ENCODE measurements at regions not wholly inside any gene's neighbourhood (a gene's known extent, or its start where the extent isn't known, plus 50 kb on each side); places are given as distances from the start of the nearest gene placed in this dataset.

GRCh38 chr1:244326757-244327156 lies 125.0 kb downstream of the ADSS2 start:
- no peaks in the 10 kb centered on the region for H3K36me3 ChIP-seq (ENCODE audit: control insufficient read depth in 4 of 4, insufficient read depth in 4 of 4, low read length in 4 of 4)
- DNase-seq = no peak
- ATAC-seq (ENCODE audit: insufficient read depth, low FRiP score) = no peak
- H3K9ac ChIP-seq (ENCODE audit: insufficient read depth in 1 of 2, low read length in 2 of 2) = no peak overlapping the region
- TF ChIP-seq, protein P1, sequence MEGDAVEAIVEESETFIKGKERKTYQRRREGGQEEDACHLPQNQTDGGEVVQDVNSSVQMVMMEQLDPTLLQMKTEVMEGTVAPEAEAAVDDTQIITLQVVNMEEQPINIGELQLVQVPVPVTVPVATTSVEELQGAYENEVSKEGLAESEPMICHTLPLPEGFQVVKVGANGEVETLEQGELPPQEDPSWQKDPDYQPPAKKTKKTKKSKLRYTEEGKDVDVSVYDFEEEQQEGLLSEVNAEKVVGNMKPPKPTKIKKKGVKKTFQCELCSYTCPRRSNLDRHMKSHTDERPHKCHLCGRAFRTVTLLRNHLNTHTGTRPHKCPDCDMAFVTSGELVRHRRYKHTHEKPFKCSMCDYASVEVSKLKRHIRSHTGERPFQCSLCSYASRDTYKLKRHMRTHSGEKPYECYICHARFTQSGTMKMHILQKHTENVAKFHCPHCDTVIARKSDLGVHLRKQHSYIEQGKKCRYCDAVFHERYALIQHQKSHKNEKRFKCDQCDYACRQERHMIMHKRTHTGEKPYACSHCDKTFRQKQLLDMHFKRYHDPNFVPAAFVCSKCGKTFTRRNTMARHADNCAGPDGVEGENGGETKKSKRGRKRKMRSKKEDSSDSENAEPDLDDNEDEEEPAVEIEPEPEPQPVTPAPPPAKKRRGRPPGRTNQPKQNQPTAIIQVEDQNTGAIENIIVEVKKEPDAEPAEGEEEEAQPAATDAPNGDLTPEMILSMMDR (IDR thresholded peaks at IDR 0.05; ENCODE audit: control extremely low read depth, extremely low read depth) = no peak
- WGBS, 2 donors = 69 to 81% methylated on average over 2 of the region's 2 CpGs
- H3K4me3 ChIP-seq = no peak overlapping the region
- peaks cover 0 to 12% (median 6%) of the 10 kb centered on the region in 5 donors for H3K4me1 ChIP-seq (ENCODE audit: control insufficient read depth in 5 of 5, insufficient read depth in 5 of 5, low read length in 5 of 5)
- H3K27ac ChIP-seq (ENCODE audit: low read depth in 1 of 2, low read length in 1 of 2) = no peak overlapping the region
- H3K27me3 ChIP-seq (ENCODE audit: control insufficient read depth in 3 of 3, insufficient read depth in 3 of 3, low read length in 2 of 3) = no peaks in the 10 kb centered on the region
- no peaks in the 10 kb centered on the region for H3K9me3 ChIP-seq (ENCODE audit: control insufficient read depth in 4 of 4, insufficient read depth in 3 of 4, low read length in 3 of 4)

DNA sequence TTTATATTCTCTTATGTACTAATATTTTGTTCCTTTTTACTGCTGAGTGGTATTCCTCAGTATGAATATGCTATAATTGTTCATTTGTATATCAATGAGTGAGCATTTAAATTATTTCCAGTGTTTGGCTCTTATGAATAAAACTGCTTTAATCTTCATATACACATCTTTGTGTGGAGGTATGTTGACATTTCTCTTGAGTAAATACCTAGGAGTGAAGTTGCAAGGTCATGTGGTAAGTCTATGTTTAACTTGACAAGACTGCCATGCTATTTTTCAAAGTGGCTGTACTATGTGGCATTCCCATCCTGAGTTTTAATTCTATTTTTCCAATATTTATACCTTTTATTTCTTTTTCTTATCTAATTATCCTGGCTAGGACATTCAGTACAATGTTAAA lies 124.2 kb downstream of the ADSS2 start:
- TF ChIP-seq, protein P1 (IDR thresholded peaks at IDR 0.05; ENCODE audit: control extremely low read depth, extremely low read depth) = no peak
- ATAC-seq (ENCODE audit: insufficient read depth, low FRiP score) (no peak), DNase-seq (no peak)
- H3K27ac ChIP-seq (ENCODE audit: low read depth in 1 of 2, low read length in 1 of 2) = no peak overlapping the region
- no peak overlapping the region for H3K4me3 ChIP-seq
- H3K9me3 ChIP-seq (ENCODE audit: control insufficient read depth in 4 of 4, insufficient read depth in 3 of 4, low read length in 3 of 4) = no peaks in the 10 kb centered on the region
- H3K4me1 ChIP-seq (ENCODE audit: control insufficient read depth in 5 of 5, insufficient read depth in 5 of 5, low read length in 5 of 5) = peaks cover 0 to 8% (median 4%) of the 10 kb centered on the region in 5 donors
- no peak overlapping the region for H3K9ac ChIP-seq (ENCODE audit: insufficient read depth in 1 of 2, low read length in 2 of 2)
- no peaks in the 10 kb centered on the region for H3K27me3 ChIP-seq (ENCODE audit: control insufficient read depth in 3 of 3, insufficient read depth in 3 of 3, low read length in 2 of 3)
- no peaks in the 10 kb centered on the region for H3K36me3 ChIP-seq (ENCODE audit: control insufficient read depth in 4 of 4, insufficient read depth in 4 of 4, low read length in 4 of 4)

- Histone ChIP-seq H3K27ac (ENCODE audit: low read depth in 1 of 2, low read length in 1 of 2) (no peak overlapping the region), H3K4me1 (ENCODE audit: control insufficient read depth in 5 of 5, insufficient read depth in 5 of 5, low read length in 5 of 5) (peaks cover 0 to 3% (median 0%) of the 10 kb centered on the region in 5 donors), H3K9me3 (ENCODE audit: control insufficient read depth in 4 of 4, insufficient read depth in 3 of 4, low read length in 3 of 4) (no peaks in the 10 kb centered on the region), H3K36me3 (ENCODE audit: control insufficient read depth in 4 of 4, insufficient read depth in 4 of 4, low read length in 4 of 4) (no peaks in the 10 kb centered on the region), H3K4me3 (no peak overlapping the region), H3K27me3 (ENCODE audit: control insufficient read depth in 3 of 3, insufficient read depth in 3 of 3, low read length in 2 of 3) (no peaks in the 10 kb centered on the region), H3K9ac (ENCODE audit: insufficient read depth in 1 of 2, low read length in 2 of 2) (no peak overlapping the region)
- TF ChIP-seq, protein P1 (IDR thresholded peaks at IDR 0.05; ENCODE audit: control extremely low read depth, extremely low read depth) = no peak
- DNase-seq (no peak), ATAC-seq (ENCODE audit: insufficient read depth, low FRiP score) (no peak)
Measured at GRCh38 chr1:244328476-244328875, 123.2 kb downstream of the ADSS2 start.

DNA sequence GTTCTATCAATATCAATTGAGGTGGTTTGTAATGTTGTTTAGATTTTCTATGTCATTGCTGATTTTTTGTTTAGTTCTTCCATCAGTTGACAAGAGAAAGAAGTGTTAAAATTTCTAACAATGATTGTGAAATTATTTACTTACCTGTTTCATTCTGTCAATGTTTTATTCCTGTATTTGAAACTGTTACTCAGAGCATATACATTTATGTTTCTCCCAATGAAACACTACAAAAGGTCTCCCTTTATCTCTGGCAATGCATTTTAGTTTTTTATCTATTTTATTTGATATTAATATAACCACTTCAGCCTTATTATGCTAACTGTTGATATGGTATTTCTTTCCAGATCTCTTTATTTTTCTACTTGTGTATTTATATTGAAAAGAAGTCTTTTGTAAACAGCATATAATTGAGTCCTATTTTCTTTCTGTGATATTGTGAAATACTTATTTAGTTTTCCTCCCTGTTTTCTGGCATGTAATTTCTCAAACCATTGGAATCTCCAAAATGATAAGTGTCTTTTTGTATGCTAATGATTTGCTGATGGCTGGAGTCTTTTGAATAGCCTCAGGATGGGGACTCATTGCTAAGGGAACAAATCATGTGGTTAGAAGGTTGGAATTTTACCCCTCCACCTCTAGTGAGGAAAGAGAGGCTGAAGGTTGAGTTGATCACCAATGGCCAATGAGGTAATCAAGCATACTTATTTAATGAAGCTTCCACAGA lies 122.0 kb downstream of the ADSS2 start:
- no peak overlapping the region for H3K27ac ChIP-seq (ENCODE audit: low read depth in 1 of 2, low read length in 1 of 2)
- DNase-seq = no peak
- ATAC-seq (ENCODE audit: insufficient read depth, low FRiP score) = no peak
- no peaks in the 10 kb centered on the region for H3K27me3 ChIP-seq (ENCODE audit: control insufficient read depth in 3 of 3, insufficient read depth in 3 of 3, low read length in 2 of 3)
- no peak overlapping the region for H3K4me3 ChIP-seq
- H3K9ac ChIP-seq (ENCODE audit: insufficient read depth in 1 of 2, low read length in 2 of 2) = no peak overlapping the region
- no peaks in the 10 kb centered on the region for H3K9me3 ChIP-seq (ENCODE audit: control insufficient read depth in 4 of 4, insufficient read depth in 3 of 4, low read length in 3 of 4)
- H3K36me3 ChIP-seq (ENCODE audit: control insufficient read depth in 4 of 4, insufficient read depth in 4 of 4, low read length in 4 of 4) = no peaks in the 10 kb centered on the region
- H3K4me1 ChIP-seq (ENCODE audit: control insufficient read depth in 5 of 5, insufficient read depth in 5 of 5, low read length in 5 of 5) = no peaks in the 10 kb centered on the region
- TF ChIP-seq, protein P1 (IDR thresholded peaks at IDR 0.05; ENCODE audit: control extremely low read depth, extremely low read depth) = no peak

Data from lung (tissue), 11 donors.